H1 (cell line): ENCODE measurements at regions not wholly inside any gene's neighbourhood (a gene's known extent, or its start where the extent isn't known, plus 50 kb on each side); places are given as distances from the start of the nearest gene placed in this dataset.

Source experiments
- ATF3 ChIP-seq: IDR thresholded peaks from 2 replicates; pipeline ENCODE4 v1.6.1; 2011; ENCODE audit warnings: low read depth, mild to moderate bottlenecking, low read length; ENCODE audit not compliant: insufficient read depth
- CEBPB ChIP-seq: IDR thresholded peaks from 2 replicates; pipeline ENCODE4 v1.6.1; 2012; ENCODE audit warnings: low read depth, low read length
- CHD7 ChIP-seq: fragments of 300-600 bp; sonication (generic); IDR thresholded peaks from 2 replicates; pipeline ENCODE4 v1.7.1; 2012; ENCODE audit warnings: low read length, moderate library complexity, mild to moderate bottlenecking, inconsistent platforms; ENCODE audit not compliant: insufficient replicate concordance
- RNF2 ChIP-seq: fragments of 200-900, 300-1000 bp; sonication (generic); IDR thresholded peaks from 2 replicates; pipeline ENCODE4 v1.7.1; 2016; ENCODE audit warnings: borderline replicate concordance, low read depth, mild to moderate bottlenecking, antibody characterized with exemption, low read length; ENCODE audit not compliant: poor library complexity, severe bottlenecking; ENCODE audit errors: missing control alignments

GRCh38 chr6:48860175-48860574 is 602.9 kb downstream of the MMUT start (continued):
- no peak for TF ChIP-seq CHD7
- TF ChIP-seq RNF2, result no peak
- TF ChIP-seq ATF3, result no peak
- TF ChIP-seq CEBPB, result no peak
- TF ChIP-seq, all 59 proteins: peak for 0
